ENCODE measurements at regions not wholly inside any gene's neighbourhood (a gene's known extent, or its start where the extent isn't known, plus 50 kb on each side); places are given as distances from the start of the nearest gene placed in this dataset.

- DNase-seq (ENCODE audit: low read depth in 2 of 2): no peak
Measured at GRCh38 chr12:105841840-105842239, 296.9 kb downstream of the NUAK1 start.

DNA sequence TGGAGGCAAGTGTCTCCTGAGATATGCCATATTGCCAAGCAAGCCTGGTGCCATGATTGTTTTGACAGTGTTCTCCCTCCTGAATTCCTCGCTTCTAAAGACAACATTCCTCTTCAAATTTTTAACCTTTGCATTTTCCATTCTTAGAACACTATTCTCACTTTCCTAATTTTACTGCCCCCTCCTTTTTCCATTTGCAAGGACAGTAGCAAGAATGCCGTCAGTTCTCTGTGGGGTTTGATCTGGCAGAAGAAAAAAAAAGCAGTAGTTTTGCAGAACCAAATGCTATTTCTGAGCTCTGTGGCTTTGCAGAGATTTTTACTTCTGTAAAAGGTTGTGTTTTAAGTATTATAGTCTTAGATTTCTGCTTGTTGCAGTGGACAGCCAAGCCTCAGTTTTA lies 295.2 kb downstream of the NUAK1 start:
- DNase-seq (ENCODE audit: low read depth in 2 of 2): no peak

- DNase-seq (ENCODE audit: low read depth in 2 of 2): peak; percentile 11 to 67
Measured at GRCh38 chr12:105843986-105844760, 294.6 kb downstream of the NUAK1 start.

GRCh38 chr12:105846331-105846730 lies 292.4 kb downstream of the NUAK1 start:
- DNase-seq (ENCODE audit: low read depth in 2 of 2): no peak

- DNase-seq (ENCODE audit: low read depth in 2 of 2): no peak
Measured at GRCh38 chr12:105847068-105847467, 291.7 kb downstream of the NUAK1 start.

DNA sequence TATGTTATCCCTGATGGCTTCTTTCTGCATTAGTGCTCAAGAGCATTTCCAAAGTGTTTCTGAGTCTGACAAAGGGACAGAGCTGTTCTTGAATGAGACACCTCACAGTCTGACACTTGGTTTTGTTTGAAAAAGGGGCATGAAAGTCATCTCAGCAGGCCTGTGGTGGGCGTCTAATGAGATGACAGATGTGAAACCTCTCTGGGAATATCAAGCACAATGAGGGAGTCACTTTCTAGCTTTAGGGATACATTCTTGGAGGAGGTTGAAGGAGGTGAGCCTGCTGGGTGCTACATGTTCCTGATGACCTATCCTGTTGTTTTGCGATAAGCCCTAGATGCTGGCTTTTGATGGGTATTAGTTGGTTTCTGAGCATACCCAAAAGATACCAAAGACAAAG lies 290.5 kb downstream of the NUAK1 start:
- no peak for DNase-seq (ENCODE audit: low read depth in 2 of 2)

GRCh38 chr12:105850103-105850968 lies 288.4 kb downstream of the NUAK1 start:
- peak in 1 of 2 donors; percentile 53 for DNase-seq (ENCODE audit: low read depth in 2 of 2)

- no peak for DNase-seq (ENCODE audit: low read depth in 2 of 2)
Measured at GRCh38 chr12:105852496-105852895, 286.3 kb downstream of the NUAK1 start.

DNA sequence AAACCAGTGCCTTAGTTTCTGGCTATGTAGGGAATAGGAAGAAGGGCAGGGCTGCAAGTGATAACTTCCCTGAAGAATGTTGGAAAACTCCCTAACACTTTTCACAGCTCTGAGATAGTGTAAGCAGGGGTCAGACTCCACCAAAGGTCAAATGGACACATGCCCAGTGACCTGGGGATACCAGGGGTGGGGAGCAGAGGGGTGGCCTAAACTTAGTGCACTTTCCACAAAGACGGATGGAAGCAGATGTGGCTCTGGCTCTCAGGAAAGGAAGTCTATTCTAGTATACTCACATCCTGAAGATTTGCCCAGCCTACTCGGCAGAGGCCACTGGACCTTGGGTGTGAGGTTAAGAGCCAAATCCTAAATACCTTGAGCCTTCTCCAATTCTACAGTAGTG lies 285.8 kb downstream of the NUAK1 start:
- DNase-seq (ENCODE audit: low read depth in 2 of 2): no peak

DNA sequence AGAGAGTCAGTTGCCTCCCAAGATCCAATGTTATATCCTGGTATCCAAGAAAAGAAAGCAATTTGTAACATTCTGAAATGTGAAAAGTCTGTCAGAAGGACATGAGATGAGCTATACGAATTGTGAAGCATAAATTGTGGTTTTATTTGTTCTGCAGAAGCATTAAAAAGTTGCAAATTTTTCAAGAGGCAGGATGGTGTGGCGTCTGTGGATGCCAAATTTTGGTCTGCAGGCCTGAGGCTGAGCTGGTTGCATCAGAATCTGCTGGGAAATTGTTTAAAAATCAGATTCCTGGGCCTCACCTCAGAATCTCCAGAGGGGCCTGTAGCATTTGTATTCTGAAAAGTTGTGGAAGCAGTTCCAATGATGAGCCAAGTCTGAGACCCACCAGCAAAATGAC lies 284.7 kb downstream of the NUAK1 start:
- no peak for DNase-seq (ENCODE audit: low read depth in 2 of 2)

DNA sequence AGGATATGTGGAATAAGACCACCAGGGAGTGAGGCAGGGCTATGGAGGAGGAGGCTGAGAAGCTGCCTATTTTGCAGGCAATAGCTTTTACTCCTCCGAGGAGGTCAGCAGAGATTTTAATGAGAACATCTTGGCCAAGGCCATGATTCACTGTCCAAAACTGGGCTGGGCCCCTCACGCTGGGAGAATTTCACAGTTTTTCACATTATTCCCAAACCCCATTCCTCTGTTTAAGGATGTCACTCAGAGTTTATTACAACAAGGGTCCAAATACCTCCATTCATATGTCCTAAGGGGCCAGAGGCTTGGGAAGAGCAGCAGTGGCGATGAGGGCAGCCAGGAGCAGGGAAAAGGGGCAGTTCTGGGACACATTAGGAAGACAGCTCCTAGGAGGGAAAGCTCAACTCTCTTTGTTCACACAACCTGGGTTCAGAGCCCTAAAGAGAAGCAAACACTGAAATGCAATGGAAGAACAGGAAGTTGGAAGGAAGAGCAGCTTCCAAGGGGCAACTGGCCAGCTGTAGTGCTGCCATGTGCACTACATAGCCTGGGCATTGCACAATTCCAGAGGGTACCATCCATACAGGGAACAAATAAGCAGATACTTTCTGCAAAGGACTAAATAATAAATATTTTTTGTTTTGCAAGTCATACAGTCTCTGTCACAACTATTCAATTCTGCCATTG lies 283.2 kb downstream of the NUAK1 start:
- peak in 1 of 2 donors; percentile 2 for DNase-seq (ENCODE audit: low read depth in 2 of 2)

DNA sequence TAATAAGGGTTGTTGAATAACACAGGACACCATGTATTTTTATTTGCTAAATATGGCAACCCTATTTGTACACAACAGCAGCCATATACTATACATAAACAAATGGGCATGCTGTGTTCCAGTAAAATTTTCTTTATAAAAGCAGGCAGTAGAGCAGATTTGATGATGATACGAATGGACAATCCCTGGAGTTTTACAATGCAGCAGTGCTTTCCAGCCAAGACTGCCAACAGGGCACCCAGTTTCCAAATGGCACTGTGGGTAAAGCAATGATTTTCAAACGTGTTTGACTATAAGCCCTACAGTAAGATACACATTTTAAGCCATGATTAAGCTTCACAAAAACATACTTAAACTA lies 282.7 kb downstream of the NUAK1 start:
- DNase-seq (ENCODE audit: low read depth in 2 of 2): no peak

GRCh38 chr12:105858981-105859710 lies 279.6 kb downstream of the NUAK1 start:
- no peak for DNase-seq (ENCODE audit: low read depth in 2 of 2)

GRCh38 chr12:105860561-105861207 lies 278.1 kb downstream of the NUAK1 start:
- no peak for DNase-seq (ENCODE audit: low read depth in 2 of 2)

- no peak for DNase-seq (ENCODE audit: low read depth in 2 of 2)
Measured at GRCh38 chr12:105861227-105861626, 277.5 kb downstream of the NUAK1 start.

DNA sequence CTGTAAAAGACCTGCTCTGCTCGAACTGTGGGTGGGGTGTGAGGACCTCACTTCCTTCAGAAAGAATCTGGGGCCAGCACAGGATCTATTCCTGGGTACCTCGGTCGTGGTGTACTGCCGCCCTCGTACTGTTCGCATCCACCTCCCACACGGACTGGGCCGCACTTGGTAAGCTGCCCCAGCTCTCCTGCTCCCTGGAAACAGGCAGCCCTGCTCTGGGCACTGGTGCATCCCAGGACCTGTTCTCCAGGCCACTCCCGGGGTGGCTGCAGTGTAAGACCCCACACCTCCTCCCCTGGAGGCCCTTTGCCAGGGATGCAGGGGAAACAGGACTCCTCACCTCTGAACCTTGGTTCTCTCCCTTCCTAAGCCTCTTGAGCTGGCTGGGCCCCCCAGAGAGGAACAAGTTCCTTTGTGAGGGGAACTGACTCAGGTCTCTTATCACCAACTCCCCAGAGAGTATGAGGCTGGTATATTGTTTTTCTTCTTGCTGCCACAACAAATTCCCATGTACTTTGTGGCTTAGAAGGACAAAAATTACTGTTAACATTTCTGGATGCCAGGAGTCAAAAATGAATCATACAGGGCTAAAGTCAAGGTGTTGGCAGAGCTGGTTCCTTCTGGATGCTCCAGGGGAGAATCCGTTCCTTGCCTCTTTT lies 276.5 kb downstream of the NUAK1 start:
- no peak for DNase-seq (ENCODE audit: low read depth in 2 of 2)

- DNase-seq (ENCODE audit: low read depth in 2 of 2): no peak
Measured at GRCh38 chr12:105864316-105864715, 274.4 kb downstream of the NUAK1 start.

DNA sequence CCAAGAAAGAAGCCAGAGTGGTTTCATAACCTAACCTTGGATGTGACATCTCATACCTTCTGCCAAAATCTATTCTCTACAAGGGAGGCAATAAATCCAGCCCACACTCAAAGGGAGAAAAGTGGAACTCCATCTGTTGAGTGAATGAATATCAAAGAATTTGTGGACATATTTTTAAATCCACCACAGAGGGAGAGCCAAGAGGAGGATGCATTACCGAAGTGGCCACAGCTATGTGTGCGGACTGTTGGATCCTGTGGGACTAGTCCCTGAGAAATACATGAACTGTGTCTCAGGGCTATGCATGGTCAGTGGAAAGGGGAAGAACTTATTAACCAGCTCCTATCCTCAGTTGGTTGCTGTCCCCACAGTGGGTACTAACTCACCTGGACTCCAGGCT lies 273.9 kb downstream of the NUAK1 start:
- DNase-seq (ENCODE audit: low read depth in 2 of 2): no peak

DNA sequence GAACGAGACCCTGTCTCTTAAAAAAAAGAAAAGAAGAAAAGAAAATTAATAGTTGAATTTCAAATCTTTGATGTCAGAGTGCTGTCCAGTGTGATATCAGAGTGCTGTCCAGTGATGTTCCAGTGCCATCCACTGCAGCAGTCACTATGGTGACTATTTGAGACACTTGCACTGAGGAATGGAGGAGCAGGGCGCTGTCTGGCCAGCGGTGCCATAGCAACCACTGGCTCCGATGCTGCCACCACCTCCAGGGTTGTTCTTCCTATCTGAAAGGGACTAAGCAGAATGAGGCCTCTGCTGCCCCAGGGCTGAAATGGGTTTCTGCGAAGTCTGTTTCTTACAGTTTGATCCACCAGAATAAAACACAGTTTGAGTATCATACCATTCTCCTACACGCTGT lies 272.9 kb downstream of the NUAK1 start:
- no peak for DNase-seq (ENCODE audit: low read depth in 2 of 2)

DNA sequence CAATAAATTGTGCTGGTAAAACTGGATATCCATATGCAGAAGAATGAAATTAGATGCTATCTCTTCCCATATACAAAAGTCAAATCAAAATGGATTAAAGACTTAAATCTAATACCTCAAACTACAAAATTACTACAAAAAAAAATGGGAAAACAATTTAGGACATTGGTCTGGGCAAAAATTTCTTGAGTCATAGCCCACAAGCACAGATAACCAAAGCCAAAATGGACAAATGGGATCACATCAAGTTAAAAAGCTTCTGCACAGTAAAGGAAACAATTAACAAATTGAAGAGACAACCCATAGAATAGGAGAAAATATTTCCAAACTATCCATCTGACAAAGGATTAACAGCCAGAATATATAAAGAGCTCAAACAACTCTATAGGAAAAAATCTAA lies 264.6 kb downstream of the NUAK1 start:
- DNase-seq (ENCODE audit: low read depth in 2 of 2): no peak
